Endodermal cell (in vitro differentiated cells): ENCODE measurements at regions not wholly inside any gene's neighbourhood (a gene's known extent, or its start where the extent isn't known, plus 50 kb on each side); places are given as distances from the start of the nearest gene placed in this dataset.
A peak's percentile ranks its signal among the peaks of the same experiment; 100 is the strongest.

Source experiments
- DNase-seq: peaks from one replicate; pipeline ENCODE4 v3.0.0-alpha.2; 2017
- H3K27ac ChIP-seq: 2 replicates; pipeline ENCODE4 v1.5.1; 2013; ENCODE audit warnings: mild to moderate bottlenecking, low read depth, low read length, moderate library complexity
- H3K27me3 ChIP-seq: 2 replicates; pipeline ENCODE4 v1.6.1; 2013; ENCODE audit warnings: mild to moderate bottlenecking, low read length, moderate library complexity; ENCODE audit not compliant: insufficient read depth, control insufficient read depth, poor library complexity, severe bottlenecking
- H3K36me3 ChIP-seq: 2 replicates; pipeline ENCODE4 v1.7.0; 2013; ENCODE audit warnings: mild to moderate bottlenecking, low read length, moderate library complexity; ENCODE audit not compliant: control insufficient read depth, insufficient read depth
- H3K4me1 ChIP-seq: one replicate; pipeline ENCODE4 v1.7.0; 2013; ENCODE audit warnings: low read length; ENCODE audit not compliant: control insufficient read depth, insufficient read depth
- H3K4me3 ChIP-seq: 2 replicates; pipeline ENCODE4 v1.5.1; 2013; ENCODE audit warnings: mild to moderate bottlenecking, low read length, moderate library complexity
- H3K9ac ChIP-seq: 2 replicates; pipeline ENCODE4 v1.6.1; 2013; ENCODE audit warnings: mild to moderate bottlenecking, low read length, moderate library complexity; ENCODE audit not compliant: poor library complexity, severe bottlenecking; ENCODE audit errors: extremely low read depth
- H3K9me3 ChIP-seq: 2 replicates; pipeline ENCODE4 v1.6.1; 2013; ENCODE audit warnings: mild to moderate bottlenecking, low read length, moderate library complexity; ENCODE audit not compliant: control insufficient read depth
- H3K27ac Mint-ChIP-seq: 2 replicates; pipeline ENCODE4 v1.8.0; 2020; ENCODE audit warnings: mixed read lengths
- H3K27me3 Mint-ChIP-seq: 2 replicates; pipeline ENCODE4 v1.8.0; 2021; ENCODE audit warnings: mild to moderate bottlenecking, mixed read lengths; ENCODE audit not compliant: insufficient read depth
- H3K36me3 Mint-ChIP-seq: 2 replicates; pipeline ENCODE4 v1.8.0; 2020; ENCODE audit warnings: low read depth, mixed read lengths
- H3K4me1 Mint-ChIP-seq: 2 replicates; pipeline ENCODE4 v1.8.0; 2020; ENCODE audit warnings: mixed read lengths
- H3K4me3 Mint-ChIP-seq: 2 replicates; pipeline ENCODE4 v1.8.0; 2020; ENCODE audit warnings: mild to moderate bottlenecking, moderate library complexity, mixed read lengths
- H3K9me3 Mint-ChIP-seq: 2 replicates; pipeline ENCODE4 v1.8.0; 2020; ENCODE audit warnings: mild to moderate bottlenecking, mixed read lengths
- WGBS, 2 experiments: methylation state at CpG; one replicate each; pipeline versions ENCODE4 v1.1.5 to v1.1.7; 2013; ENCODE audit warnings: missing lambda C conversion rate in 2 of 2, mixed read lengths in 1 of 2; ENCODE audit not compliant: insufficient coverage in 1 of 2, insufficient read length in 1 of 2; 5-methylcytosine and 5-hydroxymethylcytosine counted together
- TF ChIP-seq, protein P1 (sequence below): fragments of 200-600 bp; sonication (generic); conservative IDR thresholded peaks from 2 replicates; pipeline ENCODE4 v1.5.0; 2021; ENCODE audit warnings: antibody characterized with exemption, mild to moderate bottlenecking

DNA sequence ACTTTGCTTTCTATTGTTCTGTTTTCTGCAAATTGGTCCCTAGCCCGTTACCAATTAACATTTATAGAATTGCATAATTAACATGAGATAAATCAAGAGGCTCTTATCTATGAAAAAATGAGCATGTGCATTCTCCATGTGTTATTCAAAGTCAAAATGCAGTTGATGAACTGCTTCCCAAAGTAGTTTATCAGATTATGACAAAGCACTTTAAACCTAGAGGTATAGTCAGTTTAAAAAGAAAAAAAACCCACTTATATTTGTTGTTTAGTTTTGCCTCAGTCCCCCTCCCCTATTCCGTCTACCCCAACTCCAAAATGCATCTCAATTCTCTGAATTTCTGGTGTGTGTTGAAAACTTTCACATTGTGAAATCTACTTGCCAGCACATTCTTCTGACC, 119.5 kb downstream of the ATXN3L start:
- DNase-seq = no peak
- no peak overlapping the region for H3K4me3 Mint-ChIP-seq
- WGBS, 2 experiments = 100% methylated on average over 2 of the region's 2 CpGs; no CpG with 5 or more reads in 1 of the 2 experiments
- no peak overlapping the region for H3K4me3 ChIP-seq
- peaks cover 4% of the 10 kb centered on the region for H3K4me1 Mint-ChIP-seq
- H3K27me3 Mint-ChIP-seq = no peaks in the 10 kb centered on the region
- H3K9ac ChIP-seq = no peak overlapping the region
- H3K4me1 ChIP-seq = no peaks in the 10 kb centered on the region
- H3K36me3 ChIP-seq = no peaks in the 10 kb centered on the region
- TF ChIP-seq, protein P1, sequence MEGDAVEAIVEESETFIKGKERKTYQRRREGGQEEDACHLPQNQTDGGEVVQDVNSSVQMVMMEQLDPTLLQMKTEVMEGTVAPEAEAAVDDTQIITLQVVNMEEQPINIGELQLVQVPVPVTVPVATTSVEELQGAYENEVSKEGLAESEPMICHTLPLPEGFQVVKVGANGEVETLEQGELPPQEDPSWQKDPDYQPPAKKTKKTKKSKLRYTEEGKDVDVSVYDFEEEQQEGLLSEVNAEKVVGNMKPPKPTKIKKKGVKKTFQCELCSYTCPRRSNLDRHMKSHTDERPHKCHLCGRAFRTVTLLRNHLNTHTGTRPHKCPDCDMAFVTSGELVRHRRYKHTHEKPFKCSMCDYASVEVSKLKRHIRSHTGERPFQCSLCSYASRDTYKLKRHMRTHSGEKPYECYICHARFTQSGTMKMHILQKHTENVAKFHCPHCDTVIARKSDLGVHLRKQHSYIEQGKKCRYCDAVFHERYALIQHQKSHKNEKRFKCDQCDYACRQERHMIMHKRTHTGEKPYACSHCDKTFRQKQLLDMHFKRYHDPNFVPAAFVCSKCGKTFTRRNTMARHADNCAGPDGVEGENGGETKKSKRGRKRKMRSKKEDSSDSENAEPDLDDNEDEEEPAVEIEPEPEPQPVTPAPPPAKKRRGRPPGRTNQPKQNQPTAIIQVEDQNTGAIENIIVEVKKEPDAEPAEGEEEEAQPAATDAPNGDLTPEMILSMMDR = no peak
- H3K27ac Mint-ChIP-seq = no peak overlapping the region
- H3K9me3 ChIP-seq = no peaks in the 10 kb centered on the region
- no peaks in the 10 kb centered on the region for H3K27me3 ChIP-seq
- peaks cover 74% of the 10 kb centered on the region for H3K9me3 Mint-ChIP-seq
- no peak overlapping the region for H3K27ac ChIP-seq
- H3K36me3 Mint-ChIP-seq = no peaks in the 10 kb centered on the region

DNA sequence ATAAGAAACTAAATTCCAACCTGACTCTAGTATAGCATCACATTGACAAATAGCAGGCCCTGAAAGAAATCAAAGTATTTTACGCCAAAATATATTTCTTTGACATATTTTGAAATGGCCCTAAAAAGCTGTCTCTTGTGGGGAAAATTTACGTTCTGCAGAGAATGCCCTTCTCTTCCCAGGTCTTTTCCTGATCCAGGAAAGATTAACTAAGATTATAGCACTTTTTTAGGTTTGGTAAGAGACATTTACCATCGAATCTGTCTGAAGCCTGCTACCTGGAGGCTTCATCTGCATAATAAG, 121.1 kb downstream of the ATXN3L start:
- Histone ChIP-seq H3K27ac (no peak overlapping the region), H3K9ac (no peak overlapping the region), H3K27me3 (no peaks in the 10 kb centered on the region), H3K36me3 (no peaks in the 10 kb centered on the region), H3K9me3 (no peaks in the 10 kb centered on the region), H3K4me3 (no peak overlapping the region), H3K4me1 (no peaks in the 10 kb centered on the region)
- WGBS, 2 experiments = 80 to 86% methylated on average over 2 to 3 of the region's 3 CpGs
- TF ChIP-seq, protein P1 = no peak
- Mint-ChIP-seq H3K36me3 (no peaks in the 10 kb centered on the region), H3K4me3 (no peak overlapping the region), H3K9me3 (peaks cover 63% of the 10 kb centered on the region), H3K4me1 (peaks cover 4% of the 10 kb centered on the region), H3K27me3 (no peaks in the 10 kb centered on the region), H3K27ac (peak overlapping the region; percentile 24)
- DNase-seq = no peak

DNA sequence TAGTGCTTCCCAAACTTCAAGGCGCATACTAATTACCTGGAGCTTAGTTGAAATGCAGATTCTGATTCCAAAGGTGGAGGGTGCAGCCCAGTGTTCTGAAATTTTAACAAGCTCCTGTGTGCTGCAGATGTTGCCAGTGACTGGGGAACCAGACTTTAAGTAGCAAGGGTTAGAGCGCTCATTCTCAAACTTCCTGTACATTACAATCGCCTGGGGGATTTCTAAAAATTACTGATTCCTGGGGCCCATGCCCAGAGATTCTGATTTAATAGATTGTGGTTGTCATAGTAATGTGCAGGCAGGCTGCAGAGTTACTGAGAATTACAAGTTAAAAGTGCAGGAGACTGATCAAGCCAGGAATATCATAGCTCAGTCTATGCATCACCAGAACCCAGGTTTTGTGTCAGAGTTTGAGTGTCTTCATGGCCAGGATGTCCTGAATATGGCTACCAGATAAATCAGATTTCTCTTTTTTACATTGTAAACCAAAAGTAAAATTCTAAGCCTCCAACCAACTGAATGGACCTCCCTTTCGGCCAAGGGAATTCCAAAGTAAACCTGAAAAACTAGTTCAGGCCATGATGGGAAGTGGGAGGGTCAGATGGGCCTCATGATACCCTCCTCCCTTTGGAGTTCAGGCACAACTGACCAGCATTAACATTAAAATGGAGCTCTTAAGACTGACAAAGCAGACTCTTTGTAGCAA, 121.6 kb downstream of the ATXN3L start:
- H3K27me3 Mint-ChIP-seq = no peaks in the 10 kb centered on the region
- peaks cover 4% of the 10 kb centered on the region for H3K4me1 Mint-ChIP-seq
- H3K27ac Mint-ChIP-seq = peak overlapping the region; percentile 24
- Histone ChIP-seq H3K4me1 (no peaks in the 10 kb centered on the region), H3K27ac (no peak overlapping the region), H3K9me3 (no peaks in the 10 kb centered on the region), H3K4me3 (no peak overlapping the region), H3K9ac (no peak overlapping the region), H3K36me3 (no peaks in the 10 kb centered on the region), H3K27me3 (no peaks in the 10 kb centered on the region)
- peak; percentile 75 for DNase-seq
- TF ChIP-seq, protein P1 = no peak
- no peak overlapping the region for H3K4me3 Mint-ChIP-seq
- peaks cover 58% of the 10 kb centered on the region for H3K9me3 Mint-ChIP-seq
- H3K36me3 Mint-ChIP-seq = no peaks in the 10 kb centered on the region
- 93 to 100% methylated on average over 1 to 4 of the region's 4 CpGs for WGBS, 2 experiments
